ACC112 (cell line): ENCODE measurements at regions not wholly inside any gene's neighbourhood (a gene's known extent, or its start where the extent isn't known, plus 50 kb on each side); places are given as distances from the start of the nearest gene placed in this dataset.

ENCODE experiments used
- H2AFZ ChIP-seq: fragments of 200-600 bp; sonication (generic); one replicate; pipeline ENCODE4 v1.6.0; 2017; ENCODE audit warnings: antibody characterized with exemption, low read length; ENCODE audit not compliant: unreplicated experiment
- H3K27ac ChIP-seq: fragments of 200-600 bp; sonication (generic); 2 replicates; pipeline ENCODE4 v1.5.1; 2014; ENCODE audit warnings: low read depth, mild to moderate bottlenecking, antibody characterized with exemption, low read length, moderate library complexity
- H3K27me3 ChIP-seq: fragments of 200-600 bp; sonication (generic); 2 replicates; pipeline ENCODE4 v1.6.1; 2014; ENCODE audit warnings: mild to moderate bottlenecking, antibody characterized with exemption, low read length, moderate library complexity, mixed read lengths; ENCODE audit not compliant: insufficient read depth
- H3K36me3 ChIP-seq: fragments of 200-600 bp; sonication (generic); 2 replicates; pipeline ENCODE4 v1.6.1; 2016; ENCODE audit warnings: mild to moderate bottlenecking, antibody characterized with exemption, low read length, moderate library complexity, mixed read lengths; ENCODE audit not compliant: insufficient read depth
- H3K4me1 ChIP-seq: fragments of 200-600 bp; sonication (generic); one replicate; pipeline ENCODE4 v1.6.1; 2016; ENCODE audit warnings: low read length, mixed read lengths; ENCODE audit not compliant: insufficient read depth, unreplicated experiment, control insufficient read depth
- H3K4me3 ChIP-seq: fragments of 200-600 bp; sonication (generic); 2 replicates; pipeline ENCODE4 v1.5.1; 2014; ENCODE audit warnings: mild to moderate bottlenecking, low read depth, low read length
- H3K79me2 ChIP-seq: fragments of 200-600 bp; sonication (generic); one replicate; pipeline ENCODE4 v1.6.0; 2016; ENCODE audit warnings: low read length; ENCODE audit not compliant: control insufficient read depth, unreplicated experiment, insufficient read depth

DNA sequence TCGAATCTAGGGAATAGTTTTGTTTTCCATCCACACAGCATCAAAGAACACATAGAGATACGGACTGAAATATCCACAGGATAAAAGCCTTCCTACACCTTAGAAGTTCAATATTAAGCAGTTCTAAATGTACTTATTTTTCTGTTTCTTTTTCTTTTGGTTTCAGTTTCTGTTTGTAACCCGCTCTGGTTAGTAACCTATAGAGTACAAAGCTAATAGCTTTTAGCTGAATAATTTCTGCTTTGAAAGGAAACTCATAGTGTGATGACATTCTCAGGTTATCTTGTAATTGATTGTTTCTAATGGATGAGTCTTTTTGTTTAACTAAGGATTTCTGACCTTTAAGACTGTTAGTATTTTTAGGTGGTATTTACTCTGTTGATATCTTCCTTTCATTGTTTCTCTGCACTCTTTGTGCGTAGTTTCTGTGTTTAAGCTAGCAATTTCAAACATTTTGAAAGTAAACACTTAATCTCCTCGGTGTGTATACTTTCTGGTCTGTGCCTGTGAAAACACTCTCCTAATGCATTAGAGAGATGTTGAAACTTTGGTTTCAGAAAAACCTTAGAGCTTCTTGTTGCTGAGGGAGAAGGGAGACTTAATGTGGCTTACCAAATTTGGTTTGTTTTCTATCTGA lies 385.5 kb downstream of the HDGFL1 start:
- Histone ChIP-seq H3K36me3 (no peaks in the 10 kb centered on the region), H3K27me3 (no peaks in the 10 kb centered on the region), H2AFZ (peak overlapping the region; percentile 97), H3K79me2 (no peaks in the 10 kb centered on the region), H3K4me1 (no peaks in the 10 kb centered on the region), H3K27ac (no peak overlapping the region), H3K4me3 (peak overlapping the region; percentile 68)

DNA sequence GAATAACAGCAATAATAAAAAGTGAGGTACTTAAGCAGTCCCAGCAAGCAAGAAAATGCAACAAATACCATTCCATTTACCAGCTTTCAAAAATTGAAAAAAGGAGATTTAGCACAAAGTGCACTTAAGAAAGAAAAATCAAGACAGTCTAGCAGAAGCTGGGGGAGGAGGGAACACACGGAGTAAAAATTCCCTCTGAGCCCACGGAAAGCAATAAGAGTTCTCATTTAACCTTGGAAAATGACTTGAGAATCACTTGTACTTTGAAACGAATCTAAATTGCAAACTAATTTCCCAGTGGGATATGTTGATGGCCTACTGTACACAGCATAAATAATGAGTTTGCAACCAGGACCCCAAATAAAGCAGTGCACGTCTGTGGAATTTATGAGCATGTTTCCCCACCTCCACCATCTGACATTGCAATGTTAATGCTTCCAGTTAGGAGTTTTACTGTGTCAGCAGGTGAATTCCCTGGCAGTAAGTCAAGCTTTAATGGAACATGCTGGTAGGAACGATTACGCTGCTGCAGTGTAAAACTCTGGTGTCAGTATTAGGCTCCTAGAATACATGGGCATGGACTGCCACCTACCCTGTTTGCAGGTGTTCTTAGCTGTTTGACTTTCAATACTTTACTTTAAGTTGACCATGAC lies 386.8 kb downstream of the HDGFL1 start:
- H3K27me3 ChIP-seq: no peaks in the 10 kb centered on the region
- no peaks in the 10 kb centered on the region for H3K36me3 ChIP-seq
- peak overlapping the region; percentile 9 for H2AFZ ChIP-seq
- H3K27ac ChIP-seq: no peak overlapping the region
- H3K4me1 ChIP-seq: no peaks in the 10 kb centered on the region
- no peaks in the 10 kb centered on the region for H3K79me2 ChIP-seq
- H3K4me3 ChIP-seq: no peak overlapping the region

DNA sequence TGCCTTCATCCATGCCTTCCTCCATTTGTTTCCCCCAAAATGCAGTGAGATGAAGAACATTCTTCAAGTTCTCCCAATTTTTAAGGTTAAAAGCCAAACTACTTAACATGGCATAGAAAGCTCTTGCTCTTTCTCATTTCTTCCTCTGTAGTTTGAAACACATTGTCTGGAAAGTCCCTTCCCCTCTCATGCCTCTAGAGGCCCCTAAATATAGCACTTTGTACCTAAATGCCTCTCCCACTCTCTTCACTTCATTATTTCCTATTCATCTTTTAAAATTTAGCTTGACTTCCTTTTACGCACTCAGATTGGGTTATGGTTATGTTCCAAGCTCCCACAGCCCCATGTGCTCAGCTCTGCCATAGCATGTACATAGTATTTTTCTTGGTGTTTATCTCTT lies 389.3 kb downstream of the HDGFL1 start:
- H3K79me2 ChIP-seq: no peaks in the 10 kb centered on the region
- H2AFZ ChIP-seq: no peak overlapping the region
- no peak overlapping the region for H3K27ac ChIP-seq
- H3K4me3 ChIP-seq: no peak overlapping the region
- H3K27me3 ChIP-seq: no peaks in the 10 kb centered on the region
- H3K36me3 ChIP-seq: no peaks in the 10 kb centered on the region
- no peaks in the 10 kb centered on the region for H3K4me1 ChIP-seq

DNA sequence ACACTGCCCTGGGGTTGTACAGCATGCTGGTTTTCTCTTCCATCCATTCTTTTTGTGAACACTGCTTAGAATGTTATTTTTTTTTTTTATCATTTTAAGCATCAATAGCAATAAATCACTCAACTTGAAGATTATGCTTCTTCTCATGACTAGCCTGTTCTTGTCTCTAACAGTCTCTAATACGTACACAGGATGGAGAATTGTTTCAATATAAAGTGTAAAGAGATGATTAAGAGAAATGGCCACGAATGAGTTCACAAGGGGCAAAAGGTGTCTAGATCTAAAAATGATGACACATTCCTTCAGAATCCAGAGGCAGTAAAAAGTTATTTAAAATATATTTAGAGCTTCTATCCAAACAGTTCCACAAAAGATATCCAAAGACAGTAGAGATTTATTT lies 390.2 kb downstream of the HDGFL1 start:
- no peak overlapping the region for H3K27ac ChIP-seq

DNA sequence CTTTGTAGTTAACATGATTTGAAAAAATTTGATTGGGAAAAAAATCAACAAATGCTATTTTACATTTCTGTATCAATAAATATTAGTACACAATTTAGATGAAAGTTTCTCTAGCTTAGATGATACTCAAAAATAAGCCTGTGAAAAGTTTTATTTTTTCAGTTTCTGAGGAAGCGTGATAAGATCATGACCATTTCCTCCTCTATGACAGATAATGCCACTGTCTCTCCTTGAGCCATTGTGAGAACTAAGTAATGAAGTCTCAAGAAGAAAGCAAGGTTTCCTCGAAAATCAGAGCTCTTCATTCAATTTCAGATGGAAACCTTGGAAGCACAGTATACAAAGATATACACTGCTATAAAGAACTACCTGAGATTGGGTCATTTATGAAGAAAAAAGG lies 395.0 kb downstream of the HDGFL1 start:
- Histone ChIP-seq H3K4me1 (no peaks in the 10 kb centered on the region), H3K4me3 (no peak overlapping the region), H3K27me3 (no peaks in the 10 kb centered on the region), H3K27ac (no peak overlapping the region), H3K36me3 (no peaks in the 10 kb centered on the region), H3K79me2 (no peaks in the 10 kb centered on the region), H2AFZ (no peak overlapping the region)

More for the DNA sequence above, 390.2 kb downstream of the HDGFL1 start:
- H2AFZ ChIP-seq: no peak overlapping the region
- no peak overlapping the region for H3K4me3 ChIP-seq
- no peaks in the 10 kb centered on the region for H3K27me3 ChIP-seq
- H3K4me1 ChIP-seq: no peaks in the 10 kb centered on the region
- no peaks in the 10 kb centered on the region for H3K36me3 ChIP-seq
- no peaks in the 10 kb centered on the region for H3K79me2 ChIP-seq

DNA sequence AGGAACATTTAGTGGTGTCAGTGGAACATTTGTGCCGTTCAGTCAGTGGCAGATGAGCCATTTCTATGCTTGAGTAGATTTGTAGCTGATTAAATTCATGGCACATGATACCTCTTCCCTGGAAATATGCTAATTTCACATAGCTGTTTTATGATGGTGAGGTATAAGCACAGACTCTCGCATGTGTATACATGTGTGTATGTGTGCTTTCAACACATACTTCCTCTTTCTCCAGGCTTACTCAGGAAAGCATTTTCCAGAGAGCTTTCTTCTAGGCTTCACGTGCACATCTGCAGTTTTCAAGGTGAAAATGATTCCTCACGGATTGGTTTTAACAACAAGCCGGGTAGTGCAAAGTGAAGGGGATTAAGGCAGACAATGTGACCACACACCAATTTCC lies 396.5 kb downstream of the HDGFL1 start:
- H2AFZ ChIP-seq: no peak overlapping the region
- H3K27ac ChIP-seq: no peak overlapping the region
- no peaks in the 10 kb centered on the region for H3K36me3 ChIP-seq
- no peaks in the 10 kb centered on the region for H3K79me2 ChIP-seq
- no peak overlapping the region for H3K4me3 ChIP-seq
- no peaks in the 10 kb centered on the region for H3K4me1 ChIP-seq
- no peaks in the 10 kb centered on the region for H3K27me3 ChIP-seq

DNA sequence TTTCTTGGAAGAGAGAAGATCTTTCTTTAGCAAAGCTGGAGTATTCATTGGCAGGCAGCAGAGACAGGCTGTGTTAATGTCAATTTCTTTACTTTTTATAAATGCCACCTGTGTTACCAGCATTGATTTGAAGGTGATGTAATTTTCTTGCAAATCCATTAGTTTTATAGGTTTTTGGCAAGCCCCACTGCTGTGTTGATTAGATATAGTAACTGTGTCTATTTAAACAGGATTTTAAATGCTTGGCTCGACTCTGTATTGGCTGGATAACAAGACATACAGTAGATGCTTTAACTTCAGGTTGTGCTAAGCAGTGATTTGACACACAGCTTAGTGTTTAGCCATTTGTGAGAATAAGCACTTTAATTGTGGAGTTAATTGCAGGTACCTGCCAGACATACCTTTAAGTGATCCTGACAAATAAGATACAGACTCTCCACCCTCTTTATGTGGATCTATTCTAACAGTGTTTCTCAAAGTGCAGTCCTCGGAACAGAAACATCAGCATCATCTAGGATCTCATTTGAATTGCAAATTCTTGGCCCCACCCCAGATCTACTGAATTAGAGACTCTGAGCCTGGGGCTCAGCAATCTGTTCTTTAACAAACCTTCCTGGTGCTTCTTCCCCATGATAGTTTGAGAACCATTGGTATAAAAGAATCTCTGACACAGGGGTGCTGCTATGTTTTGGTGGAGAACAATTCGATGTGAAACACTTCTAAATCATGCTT lies 397.5 kb downstream of the HDGFL1 start:
- Histone ChIP-seq H2AFZ (no peak overlapping the region), H3K27ac (no peak overlapping the region), H3K36me3 (no peaks in the 10 kb centered on the region), H3K4me3 (no peak overlapping the region), H3K79me2 (no peaks in the 10 kb centered on the region), H3K4me1 (no peaks in the 10 kb centered on the region), H3K27me3 (no peaks in the 10 kb centered on the region)

DNA sequence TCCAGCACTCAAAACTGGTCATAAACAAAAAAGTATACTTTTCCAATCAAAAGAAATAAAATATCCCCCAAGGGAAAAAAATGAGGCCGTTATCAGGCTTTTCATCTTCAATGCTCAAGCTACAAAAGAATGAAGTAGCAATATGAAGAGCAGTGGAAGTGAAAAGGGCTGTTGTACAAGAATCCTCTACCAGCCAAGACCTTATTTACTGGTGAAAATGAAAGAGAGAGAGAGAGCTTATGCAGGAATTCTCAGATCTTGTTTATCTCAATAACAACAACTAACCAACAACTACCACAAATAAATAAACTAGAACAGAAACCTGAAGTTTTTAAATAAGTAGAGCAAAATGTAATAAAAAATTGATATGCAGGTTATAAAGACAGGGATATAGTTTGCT lies 400.6 kb downstream of the HDGFL1 start:
- H3K27ac ChIP-seq: no peak overlapping the region
- H2AFZ ChIP-seq: no peak overlapping the region
- no peaks in the 10 kb centered on the region for H3K4me1 ChIP-seq
- no peaks in the 10 kb centered on the region for H3K27me3 ChIP-seq
- no peaks in the 10 kb centered on the region for H3K79me2 ChIP-seq
- no peak overlapping the region for H3K4me3 ChIP-seq
- H3K36me3 ChIP-seq: no peaks in the 10 kb centered on the region

DNA sequence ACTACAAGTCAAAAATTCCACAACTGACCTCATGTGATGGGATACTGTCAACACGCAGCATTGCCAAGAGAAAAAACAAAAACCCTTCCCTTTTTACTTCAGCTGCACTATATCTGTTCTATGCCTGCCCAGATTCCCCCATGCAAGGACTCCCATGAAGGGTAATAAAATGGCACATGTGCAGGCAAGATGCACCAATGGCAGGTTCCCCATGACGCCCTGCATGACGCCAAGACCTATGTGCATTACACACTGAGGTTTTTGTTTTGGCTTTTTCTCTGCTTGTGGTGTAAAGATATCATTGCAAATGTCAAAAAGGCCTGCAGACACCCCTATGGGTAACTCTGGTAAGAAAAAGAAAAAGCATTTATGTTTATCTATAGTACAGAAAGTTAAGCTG lies 403.4 kb downstream of the HDGFL1 start:
- H3K36me3 ChIP-seq: no peaks in the 10 kb centered on the region
- no peaks in the 10 kb centered on the region for H3K27me3 ChIP-seq
- H3K4me3 ChIP-seq: no peak overlapping the region
- H3K27ac ChIP-seq: no peak overlapping the region
- no peaks in the 10 kb centered on the region for H3K4me1 ChIP-seq
- H2AFZ ChIP-seq: peak overlapping the region; percentile 11
- H3K79me2 ChIP-seq: no peaks in the 10 kb centered on the region

DNA sequence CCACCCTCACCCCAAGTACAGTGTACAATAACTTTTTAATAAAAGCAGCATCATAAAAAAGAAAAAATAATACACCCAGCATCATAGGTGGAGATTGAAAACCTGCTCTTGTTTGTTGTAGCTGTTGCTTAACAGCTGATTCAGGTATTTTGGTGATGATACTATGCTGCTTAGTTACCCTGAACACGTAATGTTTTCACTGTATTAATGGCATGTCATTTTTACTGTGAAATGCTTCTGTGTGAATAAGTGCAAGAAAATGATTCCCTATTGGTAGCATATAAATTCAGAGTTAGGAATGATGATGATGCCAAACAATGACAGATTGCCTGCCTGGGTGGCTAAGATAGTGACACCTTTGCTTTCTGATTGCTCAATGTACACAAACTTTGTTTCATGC lies 405.7 kb downstream of the HDGFL1 start:
- Histone ChIP-seq H3K36me3 (no peaks in the 10 kb centered on the region), H2AFZ (no peak overlapping the region), H3K4me1 (no peaks in the 10 kb centered on the region), H3K79me2 (no peaks in the 10 kb centered on the region), H3K4me3 (no peak overlapping the region), H3K27me3 (no peaks in the 10 kb centered on the region), H3K27ac (no peak overlapping the region)

DNA sequence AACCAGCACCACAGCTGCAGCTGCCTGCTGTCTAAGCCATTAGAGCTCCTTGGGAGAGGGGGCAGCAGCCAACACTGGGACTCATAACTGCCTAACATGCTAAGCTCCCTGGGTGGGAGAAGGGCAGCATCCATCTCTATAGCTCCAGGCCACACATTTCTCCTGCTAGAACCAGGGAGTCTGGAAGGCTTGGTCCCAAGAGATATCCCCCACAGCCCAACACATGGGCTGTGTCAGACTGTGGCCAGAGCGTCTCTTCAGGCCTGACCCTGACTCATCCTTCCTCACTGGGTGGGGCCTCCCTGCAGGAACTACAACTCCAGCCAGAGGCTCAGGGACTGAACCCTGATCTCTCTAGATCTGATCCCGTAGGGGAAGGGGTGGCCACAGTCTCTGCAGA lies 411.1 kb downstream of the HDGFL1 start:
- Histone ChIP-seq H2AFZ (no peak overlapping the region), H3K27me3 (no peaks in the 10 kb centered on the region), H3K79me2 (no peaks in the 10 kb centered on the region), H3K36me3 (no peaks in the 10 kb centered on the region), H3K4me1 (no peaks in the 10 kb centered on the region), H3K27ac (no peak overlapping the region), H3K4me3 (no peak overlapping the region)
